HepG2 (cell line): ENCODE measurements at regions not wholly inside any gene's neighbourhood (a gene's known extent, or its start where the extent isn't known, plus 50 kb on each side); places are given as distances from the start of the nearest gene placed in this dataset.

Experiments
- ATAC-seq: fragments of 200-7000 bp; cut with Tn5 transposase; 3 replicates; pipeline ENCODE4 v1.9.1; 2020; ENCODE audit warnings: mild to moderate bottlenecking, moderate library complexity
- BruUV-seq: library from RNA; stranded (reverse); fragments of 400-500 nt; replicated peaks from 2 replicates; lab custom pipeline; 2021; lab: Mats Ljungman, UMichigan
- CTCF ChIA-PET: fragments of 300-600 bp; formaldehyde crosslinking; extraction: SDS; loops from one replicate; lab custom pipeline; 2021; ENCODE audit warnings: low total read pairs, inconsistent platforms, low intra/inter-chr PET ratio; lab: Yijun Ruan, JAX
- POLR2A ChIA-PET: fragments of 350-600 bp; sonication (Branson Sonifier 250); formaldehyde crosslinking; loops from one replicate; lab custom pipeline; 2020; ENCODE audit warnings: antibody characterized with exemption, inconsistent platforms; lab: Yijun Ruan, JAX
- DNase-seq: peaks from one replicate; pipeline ENCODE4 v3.0.0-alpha.2; 2015; ENCODE audit warnings: low spot score
- FAIRE-seq: peaks from 3 replicates; lab custom pipeline; 2011; peaks lifted over from hg19 to GRCh38; lab: Jason Lieb, UNC
- H2AFZ ChIP-seq: one replicate; pipeline ENCODE4 v1.6.1; 2011; ENCODE audit warnings: low read length, inconsistent platforms
- H3K27ac ChIP-seq: fragments of 300-600 bp; 3 replicates; pipeline ENCODE4 v1.8.0; 2011; ENCODE audit warnings: mixed run types, mild to moderate bottlenecking, mixed read lengths, low read length, inconsistent platforms; ENCODE audit not compliant: insufficient read depth; ENCODE audit errors: extremely low read length
- H3K27me3 ChIP-seq, 2 experiments: fragments of 200-600 bp in 1 of 2; 2 replicates in 1 of 2; 3 replicates in 1 of 2; pipeline versions ENCODE4 v1.6.0 to v1.8.0; 2011; ENCODE audit warnings: low read length in 2 of 2, mild to moderate bottlenecking in 2 of 2, moderate library complexity in 2 of 2, inconsistent platforms in 1 of 2; ENCODE audit not compliant: insufficient read depth in 2 of 2, control insufficient read depth in 1 of 2
- H3K36me3 ChIP-seq, 2 experiments: fragments of 200-600 bp in 1 of 2; replicated peaks in 1 of 2; 2 replicates in 1 of 2; 3 replicates in 1 of 2; pipeline versions ENCODE4 v1.5.1 to v1.8.0; 2011; ENCODE audit warnings: low read length in 2 of 2, inconsistent platforms in 1 of 2; ENCODE audit not compliant: insufficient read depth in 2 of 2, control insufficient read depth in 1 of 2
- H3K4me1 ChIP-seq: 2 replicates; pipeline ENCODE4 v1.5.1; 2012; ENCODE audit warnings: low read length, inconsistent platforms; ENCODE audit not compliant: insufficient read depth
- H3K4me2 ChIP-seq: 2 replicates; pipeline ENCODE4 v1.6.0; 2011; ENCODE audit warnings: low read depth, low read length, inconsistent platforms
- H3K4me3 ChIP-seq, 3 experiments: fragments of 200-600 bp in 1 of 3; sonication (generic), shearing (Covaris generic) in 1 of 3; replicated peaks in 1 of 3; 2 replicates each; pipeline ENCODE4 v1.5.1; 2011 to 2016; ENCODE audit warnings: low read length in 3 of 3, inconsistent platforms in 2 of 3, low read depth in 2 of 3, mild to moderate bottlenecking in 2 of 3, control low read depth in 1 of 3, mixed read lengths in 1 of 3; ENCODE audit not compliant: insufficient read depth in 1 of 3
- H3K79me2 ChIP-seq: one replicate; pipeline ENCODE4 v1.6.1; 2011; ENCODE audit warnings: low read length, inconsistent platforms; ENCODE audit not compliant: insufficient read depth
- H3K9ac ChIP-seq: 2 replicates; pipeline ENCODE4 v1.6.0; 2011; ENCODE audit warnings: mild to moderate bottlenecking, low read depth, low read length, inconsistent platforms; ENCODE audit not compliant: insufficient read depth
- H3K9me3 ChIP-seq: 2 replicates; pipeline ENCODE4 v1.5.1; 2012; ENCODE audit warnings: mild to moderate bottlenecking, low read length
- H4K20me1 ChIP-seq: 2 replicates; pipeline ENCODE4 v1.6.0; 2011; ENCODE audit warnings: inconsistent platforms, mild to moderate bottlenecking, low read length, moderate library complexity; ENCODE audit not compliant: insufficient read depth
- ARNTL ChIP-seq: sonication (generic); formaldehyde crosslinking; IDR thresholded peaks from 2 replicates; pipeline ENCODE4 v1.4.0; 2020; ENCODE audit warnings: mild to moderate bottlenecking, missing genetic modification reagents
- FOSL2 ChIP-seq: sonication (generic); formaldehyde crosslinking; IDR thresholded peaks from 2 replicates; pipeline ENCODE4 v1.4.0; 2020; ENCODE audit warnings: missing genetic modification reagents
- KLF16 ChIP-seq, 2 experiments: sonication (generic) in 1 of 2; formaldehyde crosslinking in 1 of 2; IDR thresholded peaks; 2 replicates each; pipeline versions ENCODE4 v1.6.1 to v1.8.0; 2016 to 2023; ENCODE audit warnings: missing genetic modification reagents in 2 of 2, missing compliant biosample characterization in 1 of 2
- NCOA1 ChIP-seq: sonication (generic); formaldehyde crosslinking; IDR thresholded peaks from 2 replicates; pipeline ENCODE4 v1.9.0; 2021; ENCODE audit warnings: missing genetic modification reagents
- SOX5 ChIP-seq: IDR thresholded peaks from 2 replicates; pipeline ENCODE4 v1.6.1; 2016; ENCODE audit warnings: borderline replicate concordance
- TARDBP ChIP-seq: sonication (generic); formaldehyde crosslinking; IDR thresholded peaks from 2 replicates; pipeline ENCODE4 v1.8.0; 2022; ENCODE audit warnings: mild to moderate bottlenecking, missing genetic modification reagents
- ZBTB1 ChIP-seq: sonication (generic); formaldehyde crosslinking; IDR thresholded peaks from 2 replicates; pipeline ENCODE4 v1.4.0; 2020; ENCODE audit warnings: missing genetic modification reagents, borderline replicate concordance
- ZFAT ChIP-seq: sonication (generic); formaldehyde crosslinking; conservative IDR thresholded peaks from 2 replicates; pipeline ENCODE4 v1.8.1; 2023; ENCODE audit warnings: missing genetic modification reagents, inconsistent platforms
- ZNF569 ChIP-seq: sonication (generic); formaldehyde crosslinking; IDR thresholded peaks from 2 replicates; pipeline ENCODE4 v1.5.0; 2020; ENCODE audit warnings: mild to moderate bottlenecking, missing genetic modification reagents, moderate library complexity, borderline replicate concordance
- ZNF607 ChIP-seq: sonication (generic); formaldehyde crosslinking; IDR thresholded peaks from 2 replicates; pipeline ENCODE4 v1.5.1; 2020; ENCODE audit warnings: missing genetic modification reagents, mild to moderate bottlenecking, borderline replicate concordance
- ZNF740 ChIP-seq: sonication (generic); formaldehyde crosslinking; IDR thresholded peaks from 2 replicates; pipeline ENCODE4 v1.4.0; 2020; ENCODE audit warnings: missing genetic modification reagents
- ZNF841 ChIP-seq: sonication (generic); formaldehyde crosslinking; IDR thresholded peaks from 2 replicates; pipeline ENCODE4 v1.8.1; 2023; ENCODE audit warnings: missing genetic modification reagents, borderline replicate concordance
- ZSCAN22 ChIP-seq: sonication (generic); formaldehyde crosslinking; IDR thresholded peaks from 2 replicates; pipeline ENCODE4 v1.4.0; 2020; ENCODE audit warnings: mild to moderate bottlenecking, missing genetic modification reagents
- WGBS: methylation state at CpG from one replicate; pipeline ENCODE4 v1.1.6; 2017; ENCODE audit warnings: low lambda C conversion rate; 5-methylcytosine and 5-hydroxymethylcytosine counted together
- in situ Hi-C: cut with HindIII; loops from 2 replicates; pipeline ENCODE4 v1.10.0; 2017; ENCODE audit warnings: low pct_unique_long_range_greater_than_20kb; ENCODE audit not compliant: extremely low pct_ligation_motif_present
- intact Hi-C: fragments of 100-400 bp; cut with micrococcal nuclease; formaldehyde crosslinking; loops from one replicate; pipeline ENCODE4 v1.10.0; 2022; ENCODE audit not compliant: unreplicated experiment
- TF ChIP-seq, protein P1 (sequence below): sonication (generic); formaldehyde crosslinking; conservative IDR thresholded peaks from 2 replicates; pipeline ENCODE4 v1.8.1; 2023; ENCODE audit warnings: missing genetic modification reagents
- TF ChIP-seq, protein P2 (sequence below): sonication (generic); formaldehyde crosslinking; conservative IDR thresholded peaks from 2 replicates; pipeline ENCODE4 v1.4.0; 2020; ENCODE audit warnings: missing genetic modification reagents

DNA sequence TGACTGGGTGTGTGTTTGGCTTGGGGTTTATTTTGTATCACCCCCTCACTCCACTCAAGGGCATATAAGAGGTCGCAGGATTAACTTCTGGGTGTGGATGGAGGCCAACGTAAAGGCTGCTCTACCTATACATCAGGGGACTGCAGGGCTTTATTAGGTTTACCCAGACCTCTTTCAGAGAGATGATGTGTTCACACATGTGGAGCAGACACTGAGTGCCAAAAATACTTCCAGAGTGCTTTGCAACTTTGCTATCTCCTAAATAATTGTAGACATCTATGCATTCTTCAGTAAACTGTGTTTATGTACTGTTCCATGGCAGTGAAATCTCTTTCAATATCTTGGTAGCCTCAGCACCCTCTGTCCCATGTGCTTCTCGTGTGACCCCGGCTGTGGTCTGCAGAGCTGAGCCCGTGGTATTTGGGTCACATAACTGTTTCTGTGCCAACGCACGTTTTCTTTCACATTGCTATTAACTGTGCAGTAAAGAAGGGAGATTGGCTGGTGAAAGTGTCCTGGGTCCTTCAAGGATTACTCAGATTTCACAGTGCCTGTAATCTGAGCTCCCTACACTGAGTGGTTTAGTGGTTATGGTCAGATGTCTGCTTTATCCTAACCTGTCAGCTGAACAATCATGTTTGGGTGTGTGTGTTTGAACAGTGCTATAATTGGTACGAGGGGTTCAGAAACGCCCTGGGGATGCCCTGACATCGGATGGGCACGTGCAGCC is 208.1 kb downstream of the VAPA start (continued):
- TF ChIP-seq ZNF841 (no peak), ARNTL (CRISPR knock-in tag) (no peak), ZNF607 (CRISPR knock-in tag) (no peak), ZBTB1 (no peak), TARDBP (CRISPR knock-in tag) (no peak), FOSL2 (CRISPR knock-in tag) (no peak)
- TF ChIP-seq, protein P1, sequence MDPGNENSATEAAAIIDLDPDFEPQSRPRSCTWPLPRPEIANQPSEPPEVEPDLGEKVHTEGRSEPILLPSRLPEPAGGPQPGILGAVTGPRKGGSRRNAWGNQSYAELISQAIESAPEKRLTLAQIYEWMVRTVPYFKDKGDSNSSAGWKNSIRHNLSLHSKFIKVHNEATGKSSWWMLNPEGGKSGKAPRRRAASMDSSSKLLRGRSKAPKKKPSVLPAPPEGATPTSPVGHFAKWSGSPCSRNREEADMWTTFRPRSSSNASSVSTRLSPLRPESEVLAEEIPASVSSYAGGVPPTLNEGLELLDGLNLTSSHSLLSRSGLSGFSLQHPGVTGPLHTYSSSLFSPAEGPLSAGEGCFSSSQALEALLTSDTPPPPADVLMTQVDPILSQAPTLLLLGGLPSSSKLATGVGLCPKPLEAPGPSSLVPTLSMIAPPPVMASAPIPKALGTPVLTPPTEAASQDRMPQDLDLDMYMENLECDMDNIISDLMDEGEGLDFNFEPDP = no peak
- TF ChIP-seq, all 625 proteins: peak for 0

GRCh38 chr18:10122988-10123950 is 209.5 kb downstream of the VAPA start:
- POLR2A ChIA-PET = no interaction called here
- Histone ChIP-seq H3K4me1 (no peaks in the 10 kb centered on the region), H2AFZ (no peak overlapping the region)
- FAIRE-seq (no peak), ATAC-seq (no peak)
- TF ChIP-seq ZNF569 (CRISPR knock-in tag) (no peak), NCOA1 (CRISPR knock-in tag) (no peak), ZNF740 (CRISPR knock-in tag) (no peak), KLF16 (CRISPR knock-in tag; IDR thresholded peaks at IDR 0.05) (no peak), ZFAT (CRISPR knock-in tag) (no peak), SOX5 (no peak), ZSCAN22 (CRISPR knock-in tag) (no peak)
- TF ChIP-seq, protein P2, sequence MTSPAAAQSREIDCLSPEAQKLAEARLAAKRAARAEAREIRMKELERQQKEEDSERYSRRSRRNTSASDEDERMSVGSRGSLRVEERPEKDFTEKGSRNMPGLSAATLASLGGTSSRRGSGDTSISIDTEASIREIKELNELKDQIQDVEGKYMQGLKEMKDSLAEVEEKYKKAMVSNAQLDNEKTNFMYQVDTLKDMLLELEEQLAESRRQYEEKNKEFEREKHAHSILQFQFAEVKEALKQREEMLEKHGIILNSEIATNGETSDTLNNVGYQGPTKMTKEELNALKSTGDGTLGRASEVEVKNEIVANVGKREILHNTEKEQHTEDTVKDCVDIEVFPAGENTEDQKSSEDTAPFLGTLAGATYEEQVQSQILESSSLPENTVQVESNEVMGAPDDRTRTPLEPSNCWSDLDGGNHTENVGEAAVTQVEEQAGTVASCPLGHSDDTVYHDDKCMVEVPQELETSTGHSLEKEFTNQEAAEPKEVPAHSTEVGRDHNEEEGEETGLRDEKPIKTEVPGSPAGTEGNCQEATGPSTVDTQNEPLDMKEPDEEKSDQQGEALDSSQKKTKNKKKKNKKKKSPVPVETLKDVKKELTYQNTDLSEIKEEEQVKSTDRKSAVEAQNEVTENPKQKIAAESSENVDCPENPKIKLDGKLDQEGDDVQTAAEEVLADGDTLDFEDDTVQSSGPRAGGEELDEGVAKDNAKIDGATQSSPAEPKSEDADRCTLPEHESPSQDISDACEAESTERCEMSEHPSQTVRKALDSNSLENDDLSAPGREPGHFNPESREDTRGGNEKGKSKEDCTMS (CRISPR knock-in tag) = no peak
- TF ChIP-seq, all 625 proteins: peak for 0
- H3K4me3 ChIP-seq = no peak overlapping the region
- H4K20me1 ChIP-seq = no peaks in the 10 kb centered on the region
- no peak overlapping the region for H3K27ac ChIP-seq
- no peak overlapping the region for H3K9ac ChIP-seq
- no peaks in the 10 kb centered on the region for H3K36me3 ChIP-seq
- WGBS = 54% methylated on average over 19 of the region's 19 CpGs
- no peak overlapping the region for H3K4me2 ChIP-seq
- in situ Hi-C loops (no loop called here), intact Hi-C loops (no loop called here)
- CTCF ChIA-PET = no interaction called here
- 0 out of 5 replicates have a peak, but pooled peaks cover 0 to 4% of the 10 kb centered on the region in 2 experiments for H3K27me3 ChIP-seq
- DNase-seq = no peak
- BruUV-seq = no TSS peak
- H3K9me3 ChIP-seq = peaks cover 4% of the 10 kb centered on the region; the same call in 1 of the 2 replicates
- no peaks in the 10 kb centered on the region for H3K79me2 ChIP-seq
